ENCODE measurements at regions not wholly inside any gene's neighbourhood (a gene's known extent, or its start where the extent isn't known, plus 50 kb on each side); places are given as distances from the start of the nearest gene placed in this dataset.
"Not testable (repeated sequence)": the region's sequence is repeated elsewhere in the genome, so short reads cannot be mapped to it uniquely, and the experiment has no call there.

- TF ChIP-seq POLR2A, CTCF (IDR thresholded peaks at IDR 0.05): not testable (repeated sequence)
Measured at GRCh38 chr14:84944901-84945300, 585.0 kb upstream of the FLRT2 start.
